GM21786 (cell line): ENCODE measurements at regions not wholly inside any gene's neighbourhood (a gene's known extent, or its start where the extent isn't known, plus 50 kb on each side); places are given as distances from the start of the nearest gene placed in this dataset.

ENCODE experiments used
- ATAC-seq: cut with Tn5 transposase; IDR thresholded peaks from one replicate; pipeline ENCODE4 v1.9.1; 2021; ENCODE audit not compliant: unreplicated experiment

DNA sequence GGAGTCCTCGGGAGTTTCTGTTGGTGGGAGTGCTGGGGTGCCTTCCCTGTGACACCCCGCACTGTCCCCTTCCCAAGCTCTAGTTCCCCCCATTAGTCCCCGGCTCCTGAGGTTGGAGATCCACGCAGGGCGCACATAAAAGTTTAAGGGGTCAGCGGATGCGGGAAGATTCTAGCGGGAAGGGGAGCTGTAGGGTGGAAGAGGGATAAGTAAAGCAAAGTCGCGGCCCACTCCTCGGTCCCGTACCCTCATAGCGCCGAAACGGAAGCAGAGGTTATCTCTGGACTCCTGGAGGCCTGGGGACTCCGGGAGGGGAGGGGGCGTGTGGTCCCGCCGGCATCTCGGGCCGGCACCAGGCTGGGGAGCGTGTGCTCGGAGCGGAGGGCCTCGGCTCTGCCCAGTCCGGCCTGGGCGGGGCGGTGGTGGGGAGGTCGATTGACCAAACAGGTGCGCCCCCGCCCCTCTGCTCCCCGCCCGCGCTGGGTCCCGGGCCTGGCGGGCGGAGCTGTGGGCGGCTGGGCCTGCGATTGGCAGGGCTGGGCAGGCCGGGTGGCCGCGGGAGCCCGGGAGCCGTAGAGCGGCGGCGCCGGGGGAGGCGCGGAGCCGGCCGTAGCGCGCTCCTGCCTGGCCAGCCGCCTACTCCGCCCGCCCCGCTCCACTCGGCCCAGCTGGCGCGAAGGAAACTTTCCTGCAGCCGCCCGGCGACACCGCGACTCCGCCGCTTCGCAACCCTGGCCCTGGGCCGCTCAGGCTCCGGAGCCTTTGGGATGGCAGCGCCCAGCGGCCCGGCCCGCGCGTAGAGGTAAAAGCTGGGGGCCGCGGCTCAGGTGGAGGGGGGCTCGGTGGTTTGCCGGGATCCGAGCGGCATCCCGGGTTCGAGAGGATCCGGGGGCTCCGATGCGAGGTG, 52.2 kb upstream of the DAB2IP start:
- no peak for ATAC-seq

DNA sequence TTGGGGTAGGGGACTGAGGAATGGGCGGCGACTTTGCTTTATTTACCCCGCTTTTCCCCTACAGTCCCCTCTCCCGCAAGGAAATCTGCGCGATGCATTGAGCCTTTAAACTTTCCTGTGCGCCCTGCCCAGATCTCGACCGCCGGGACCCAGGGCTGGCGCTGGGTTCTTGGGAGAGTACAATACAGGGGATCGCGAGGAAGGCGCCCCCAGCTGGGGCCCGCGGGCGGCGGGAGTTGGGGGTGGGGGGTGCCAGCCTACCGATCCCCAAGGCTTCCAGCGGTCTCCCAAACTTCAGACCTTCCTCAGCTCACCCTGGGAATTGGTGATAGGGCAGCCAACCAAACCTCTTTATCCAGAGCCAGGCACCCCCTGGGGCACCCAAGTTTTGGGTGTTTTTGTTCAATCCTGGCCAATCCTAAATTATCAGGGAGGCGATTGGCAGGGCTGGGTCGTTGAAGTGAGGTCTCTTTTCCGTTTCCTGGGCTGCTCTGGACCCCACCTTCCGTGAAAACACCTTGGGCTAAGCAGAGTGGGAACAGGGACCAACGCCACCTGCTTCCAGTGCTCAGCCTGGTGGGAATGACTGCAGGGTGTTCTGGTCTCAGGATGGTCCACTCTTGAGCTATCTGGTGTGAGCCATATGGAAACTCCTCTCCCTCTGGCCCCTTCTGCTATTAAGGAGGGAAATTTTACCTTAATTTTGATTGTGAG, 51.4 kb upstream of the DAB2IP start:
- ATAC-seq: no peak

DNA sequence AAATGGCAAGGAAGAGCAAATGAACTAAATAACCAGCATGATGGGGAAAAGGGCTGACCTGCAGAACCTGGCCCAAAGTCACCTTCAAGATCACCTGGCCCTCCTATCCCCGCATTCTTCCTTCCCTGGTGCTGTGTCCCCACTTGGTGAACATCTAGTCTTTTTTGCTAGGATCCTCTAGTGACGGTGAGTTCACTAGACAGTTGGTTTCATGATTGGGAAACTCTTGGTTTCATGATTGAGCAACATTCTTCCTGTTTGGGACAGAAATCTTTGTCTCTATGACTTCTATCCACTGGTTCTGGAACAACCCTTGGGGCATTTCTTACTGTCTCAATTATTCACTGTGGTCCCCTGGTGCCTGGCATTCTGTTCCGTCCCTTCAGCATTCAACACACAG, 50.2 kb upstream of the DAB2IP start:
- ATAC-seq: no peak
